GM12865 (cell line): ENCODE measurements at regions not wholly inside any gene's neighbourhood (a gene's known extent, or its start where the extent isn't known, plus 50 kb on each side); places are given as distances from the start of the nearest gene placed in this dataset.

Experiments used
- DNase-seq: peaks from one replicate; pipeline ENCODE4 v3.0.0; 2010; ENCODE audit warnings: low read depth
- H3K4me3 ChIP-seq: 2 replicates; pipeline ENCODE4 v1.5.1; 2011; ENCODE audit warnings: mild to moderate bottlenecking, low read depth, low read length, control low read depth
- CTCF ChIP-seq: IDR thresholded peaks from 2 replicates; pipeline ENCODE4 v1.5.1; 2011; ENCODE audit warnings: low read length, control low read depth, low read depth, inconsistent platforms; ENCODE audit not compliant: insufficient read depth; ENCODE audit errors: missing control alignments

DNA sequence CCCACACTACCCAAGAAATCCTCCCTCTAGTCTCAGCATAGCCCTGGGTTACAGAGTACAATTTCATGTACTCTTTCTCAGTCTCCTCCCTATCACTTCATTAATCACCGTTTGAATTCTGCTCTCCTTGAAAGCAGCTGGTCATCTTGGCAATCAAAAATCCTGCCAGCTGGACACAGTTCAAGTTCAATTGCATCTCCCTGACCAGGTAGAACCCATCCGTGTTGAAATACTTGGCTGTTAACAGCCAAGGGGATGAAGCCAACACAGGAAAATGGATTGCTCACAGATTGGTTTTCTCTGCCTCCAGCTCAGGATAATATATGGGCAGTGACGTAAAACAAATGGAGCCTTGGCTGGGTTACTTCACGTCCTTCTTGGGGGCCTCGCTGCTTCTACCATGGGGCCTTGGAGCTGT, 55.1 kb upstream of the GRK3 start:
- DNase-seq = no peak
- H3K4me3 ChIP-seq = no peak overlapping the region
- no peak for TF ChIP-seq CTCF

- no peak for TF ChIP-seq CTCF
Observed at GRCh38 chr22:25510876-25511275, 53.6 kb upstream of the GRK3 start.

GRCh38 chr22:25511725-25512124, 52.8 kb upstream of the GRK3 start:
- no peak overlapping the region for H3K4me3 ChIP-seq
- DNase-seq = no peak
- TF ChIP-seq CTCF = no peak

More at GRCh38 chr22:25510876-25511275, 53.6 kb upstream of the GRK3 start:
- no peak for DNase-seq
- no peak overlapping the region for H3K4me3 ChIP-seq

GRCh38 chr22:25514436-25515180, 49.9 kb upstream of the GRK3 start:
- no peak for TF ChIP-seq CTCF
- no peak for DNase-seq
- H3K4me3 ChIP-seq = no peak overlapping the region
